HG02870 (cell line): ENCODE measurements at regions not wholly inside any gene's neighbourhood (a gene's known extent, or its start where the extent isn't known, plus 50 kb on each side); places are given as distances from the start of the nearest gene placed in this dataset.

Source experiments
- ATAC-seq: cut with Tn5 transposase; IDR thresholded peaks from one replicate; pipeline ENCODE4 v1.9.1; 2021; ENCODE audit warnings: mild to moderate bottlenecking, moderate library complexity; ENCODE audit not compliant: unreplicated experiment

DNA sequence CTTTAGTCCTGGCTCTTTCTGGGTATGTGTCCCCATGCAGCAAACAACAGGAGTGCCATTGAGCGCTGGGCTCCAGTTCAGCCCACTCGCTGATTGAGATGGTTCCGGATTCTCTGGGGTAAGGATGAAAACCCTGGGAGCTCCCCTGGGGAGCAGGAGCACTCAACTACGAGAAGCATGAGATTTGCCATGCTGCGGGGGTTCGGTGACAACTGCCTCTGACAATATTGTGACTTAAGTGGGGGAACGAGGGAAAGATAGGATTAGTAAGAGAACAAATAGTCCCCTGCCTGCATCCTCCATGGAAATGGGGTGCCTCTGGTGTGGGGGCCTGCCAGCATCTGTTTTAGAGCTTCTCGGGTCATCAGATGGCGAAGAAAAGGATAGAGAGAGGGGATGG, 123.6 kb upstream of the IPO9 start:
- no peak for ATAC-seq

DNA sequence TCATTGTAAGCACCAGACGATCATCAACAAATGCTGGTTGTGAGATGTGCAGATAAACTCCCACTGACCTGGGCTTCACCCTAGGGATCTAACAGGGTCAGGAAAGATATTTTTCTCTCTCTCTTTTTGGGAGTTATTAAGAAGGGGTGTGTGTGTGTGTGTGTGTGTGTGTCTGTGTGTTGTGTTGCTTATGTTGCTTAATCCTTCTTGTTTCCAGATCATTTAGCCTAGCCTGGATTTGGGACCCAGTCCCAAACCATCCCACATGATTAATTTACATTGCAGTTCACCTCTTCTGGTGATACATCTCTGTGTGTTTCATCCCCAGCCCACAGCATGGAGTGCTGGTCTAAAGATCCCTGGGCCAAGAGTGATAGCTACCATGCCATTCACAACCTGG, 122.8 kb upstream of the IPO9 start:
- no peak for ATAC-seq

DNA sequence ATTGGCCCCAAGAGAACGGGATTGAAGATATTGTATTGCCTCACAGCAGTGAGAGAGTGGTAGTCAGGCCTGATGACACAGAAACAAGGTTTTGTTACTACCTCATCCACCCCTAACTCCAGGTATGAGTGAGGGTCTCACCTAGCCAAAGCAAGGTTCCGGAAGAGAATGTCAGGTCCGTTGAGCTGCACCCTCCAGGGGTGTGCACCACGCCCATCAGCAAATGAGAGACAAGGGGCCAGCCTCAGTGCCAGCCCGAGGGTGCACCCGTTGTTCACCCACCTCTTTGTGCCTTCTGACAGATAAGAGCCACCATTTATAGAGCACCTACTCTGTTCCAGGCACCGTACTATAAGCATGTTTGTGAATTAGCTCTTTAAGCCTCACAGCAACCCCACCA, 121.9 kb upstream of the IPO9 start:
- no peak for ATAC-seq

DNA sequence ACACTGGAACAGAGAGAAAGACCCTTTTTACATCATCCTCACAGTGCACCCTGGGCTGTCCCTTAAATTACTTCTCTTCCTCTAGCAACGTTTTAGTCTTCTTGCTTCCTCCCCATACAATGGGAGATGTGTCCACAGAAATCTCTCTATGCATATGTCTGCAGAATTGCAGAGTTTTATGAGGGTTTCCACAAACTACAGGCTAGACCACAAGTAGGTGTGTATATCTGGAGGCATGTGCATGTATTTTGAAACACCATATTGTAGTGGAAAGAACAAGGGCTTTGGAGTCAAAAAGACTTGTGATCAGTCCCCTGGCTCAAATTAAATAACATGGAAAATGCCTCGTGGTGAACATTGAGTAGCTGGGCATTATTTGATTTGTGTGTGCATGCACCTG, 121.3 kb upstream of the IPO9 start:
- no peak for ATAC-seq

DNA sequence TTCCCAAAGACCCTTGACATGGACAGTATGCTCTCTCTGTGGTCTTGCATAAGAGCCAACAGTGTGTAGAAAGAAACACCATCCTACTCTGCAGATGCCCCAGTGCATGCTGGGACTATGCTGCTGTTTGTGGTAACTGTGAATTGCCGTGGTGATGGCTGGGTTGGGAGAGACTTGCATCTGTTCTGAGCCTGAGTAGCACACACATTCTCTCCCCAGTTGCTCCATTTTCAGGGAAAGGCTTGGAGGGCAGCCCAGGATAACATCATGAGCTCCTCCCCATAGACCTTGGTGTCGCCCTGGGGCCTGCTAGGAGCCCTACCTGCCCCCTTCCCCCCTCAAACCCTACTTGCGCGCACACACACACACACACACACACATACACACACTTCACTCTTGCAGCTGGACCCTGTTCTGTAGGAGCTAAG, 120.9 kb upstream of the IPO9 start:
- ATAC-seq, result no peak

DNA sequence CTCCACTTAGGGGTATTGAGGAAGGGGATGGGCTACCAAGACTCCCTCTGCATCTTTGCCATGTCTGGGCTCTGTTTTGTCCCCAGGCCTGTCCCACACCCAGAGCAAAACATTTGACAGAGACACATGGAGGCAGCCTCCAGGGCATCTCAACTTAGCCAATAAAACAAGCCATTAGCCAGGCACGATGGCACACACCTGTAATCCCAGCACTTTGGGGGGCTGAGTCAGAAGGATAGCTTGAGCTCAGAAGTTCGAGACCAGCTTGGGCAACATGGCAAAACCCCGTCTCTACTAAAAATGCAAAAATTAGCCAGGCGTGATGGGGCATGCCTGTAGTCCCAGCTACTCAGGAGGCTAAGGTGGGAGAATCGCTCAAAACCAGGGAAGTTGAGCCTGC, 120.3 kb upstream of the IPO9 start:
- no peak for ATAC-seq

DNA sequence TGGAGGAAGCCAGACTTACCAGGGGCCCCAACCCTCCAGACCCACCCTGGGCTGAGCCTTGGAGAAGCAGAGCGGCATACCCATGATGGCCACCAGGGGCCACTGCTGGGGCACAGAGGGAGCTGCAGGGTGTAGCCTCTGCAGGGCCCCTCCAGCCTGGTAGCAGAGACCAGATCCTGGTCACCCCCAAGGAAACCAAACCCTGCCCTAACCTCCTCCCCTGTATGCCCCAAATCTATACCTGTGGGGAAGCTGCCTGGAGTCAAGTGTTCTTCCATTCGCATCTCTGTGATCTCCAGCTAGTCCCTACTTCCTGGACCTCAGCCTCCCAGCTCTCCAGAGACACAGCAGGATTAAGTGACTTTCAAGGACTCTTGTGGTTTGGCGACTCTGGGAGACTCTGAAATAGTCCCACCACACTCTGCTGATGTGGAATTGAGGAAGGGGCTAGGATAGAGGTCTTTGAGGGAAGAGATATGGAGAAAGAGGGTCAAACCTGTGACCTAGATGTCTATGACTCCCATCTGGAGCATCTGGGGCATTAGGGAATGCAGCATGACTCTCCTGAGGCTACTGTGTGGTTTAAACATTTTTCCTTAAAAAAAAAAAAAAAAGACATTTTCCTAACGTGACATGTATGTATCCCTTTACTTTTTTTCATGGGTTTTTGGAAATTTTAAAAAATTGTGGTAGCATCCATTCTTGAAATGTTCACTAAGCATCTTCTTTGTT, 119.2 kb upstream of the IPO9 start:
- no peak for ATAC-seq

DNA sequence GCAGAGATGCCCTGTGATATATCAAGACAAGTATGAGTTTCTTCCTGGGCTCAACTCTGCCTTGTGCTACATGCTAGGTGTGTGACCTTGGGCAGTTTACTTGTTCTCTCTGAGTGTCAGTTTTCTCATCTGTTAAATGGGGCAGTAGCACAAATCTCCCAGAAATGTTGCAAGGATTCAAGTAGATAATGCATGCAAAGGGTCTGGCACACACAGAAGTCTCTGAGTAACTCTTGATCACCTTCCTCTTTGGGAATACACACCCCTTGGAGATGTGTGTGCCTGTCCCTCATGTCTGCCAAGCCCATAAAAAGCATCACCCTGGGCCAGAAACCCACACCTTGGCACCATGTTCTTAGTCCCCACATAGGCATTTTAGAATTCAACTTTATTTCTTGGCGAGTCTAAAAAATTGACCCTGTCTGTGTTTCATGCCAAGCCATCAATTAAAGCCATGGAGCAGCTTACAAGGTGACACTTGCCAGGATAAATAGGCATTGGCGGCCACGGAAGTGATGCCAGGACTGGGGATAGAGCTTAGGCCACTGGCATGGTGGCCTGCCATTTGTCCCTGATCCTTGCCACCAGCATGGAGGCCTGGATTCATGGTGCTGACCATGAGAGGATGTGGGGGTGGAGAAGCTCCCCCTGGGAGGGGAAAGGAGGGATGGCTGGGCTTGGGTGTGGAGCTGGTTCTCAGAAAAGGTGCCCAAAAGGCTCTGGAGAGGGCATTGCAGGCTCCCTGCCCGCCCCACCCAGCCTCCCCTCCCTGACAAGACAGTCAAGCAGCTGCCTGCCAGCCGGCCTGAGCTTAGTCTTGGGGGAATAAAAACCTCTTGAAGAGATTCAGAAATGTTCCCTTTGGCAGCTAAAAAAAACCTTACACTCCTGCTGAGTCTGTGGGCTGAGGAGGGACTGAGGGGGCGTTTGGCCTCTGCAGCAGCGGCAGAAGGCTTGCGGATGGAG, 118.0 kb upstream of the IPO9 start:
- no peak for ATAC-seq

DNA sequence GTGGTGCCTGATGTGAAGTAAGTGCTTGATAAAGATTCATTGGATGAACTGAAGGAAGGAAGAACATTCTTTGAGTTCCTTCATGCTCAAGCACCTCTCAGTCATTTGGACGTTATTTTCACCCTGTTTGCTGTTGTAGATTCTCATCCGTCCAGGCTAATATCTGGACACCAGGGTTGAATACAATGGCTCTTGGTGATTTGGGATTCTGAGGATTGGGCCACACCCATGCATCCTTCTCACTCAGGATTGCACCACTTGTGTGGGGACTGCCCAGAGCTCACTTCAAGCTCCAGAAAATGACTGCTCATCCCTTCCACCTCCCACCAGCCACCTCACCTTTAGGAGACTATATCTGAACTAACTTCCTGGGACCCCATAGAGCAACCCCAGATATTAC, 117.1 kb upstream of the IPO9 start:
- ATAC-seq, result no peak

DNA sequence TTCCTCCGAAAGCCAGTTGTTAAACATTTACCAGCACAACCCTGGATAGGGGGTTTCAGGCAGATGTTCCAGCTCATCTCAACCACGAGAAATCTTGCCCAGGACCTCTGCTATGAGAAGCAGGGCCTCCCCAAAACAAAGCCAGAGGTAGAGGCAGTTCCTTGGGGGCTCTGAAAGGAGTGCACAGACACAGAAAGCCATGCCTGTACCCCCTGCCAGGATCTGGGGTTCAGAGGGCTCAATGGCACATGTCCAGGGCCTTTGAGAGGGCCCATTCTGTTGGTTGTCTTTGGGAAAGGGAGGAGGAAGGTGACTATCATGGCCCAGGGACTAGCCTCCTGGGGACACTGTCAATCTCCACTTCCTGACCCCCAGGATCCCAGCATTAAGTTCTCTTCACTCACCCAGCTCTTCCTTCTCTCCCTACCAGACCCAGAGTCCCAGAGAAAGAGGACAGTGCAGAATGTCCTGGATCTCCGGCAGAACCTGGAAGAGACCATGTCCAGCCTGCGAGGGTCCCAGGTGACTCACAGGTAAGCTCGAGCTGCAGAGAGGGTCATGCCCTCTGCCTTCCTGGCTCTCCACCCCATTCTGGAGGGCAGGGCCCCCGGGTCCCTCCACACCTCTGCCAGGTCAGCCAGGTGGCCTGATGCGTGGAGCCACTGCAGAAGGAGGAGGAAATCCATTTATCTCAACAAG, 116.4 kb upstream of the IPO9 start:
- no peak for ATAC-seq

DNA sequence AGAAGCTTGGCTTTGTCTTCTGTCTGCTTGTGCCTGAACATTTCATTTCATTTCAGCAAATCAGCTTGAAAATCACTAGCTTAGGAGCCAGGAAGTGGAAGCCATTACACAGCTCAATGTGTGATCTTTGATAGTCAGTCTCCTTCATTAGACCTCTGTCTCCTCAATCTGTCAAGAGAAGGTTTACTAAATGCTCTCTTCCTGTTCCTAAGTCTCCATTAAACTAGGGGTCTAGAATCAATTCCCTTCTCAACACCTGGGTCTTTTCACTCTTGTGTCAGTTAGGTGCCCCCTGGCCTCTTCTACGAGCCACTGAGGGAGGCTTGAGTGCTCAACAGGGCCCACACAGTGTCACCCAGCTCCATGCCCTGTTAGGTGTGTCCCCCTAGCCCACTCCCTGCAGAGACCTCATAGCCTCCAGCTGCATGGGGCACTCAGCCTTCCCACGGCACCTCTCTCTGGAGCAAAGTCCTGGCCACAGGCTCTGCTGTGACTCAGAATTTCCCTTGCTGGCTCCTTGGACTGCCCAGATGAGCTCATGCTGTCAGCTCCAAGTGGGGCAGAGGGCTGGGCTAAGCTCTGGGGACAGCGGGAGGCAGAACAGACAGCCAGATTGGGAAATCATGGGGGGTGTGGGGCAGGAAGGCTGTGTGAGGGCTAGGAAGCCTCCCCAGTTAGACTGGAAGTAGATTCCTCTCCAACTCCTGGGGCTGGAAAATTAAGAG, 115.7 kb upstream of the IPO9 start:
- ATAC-seq, result no peak

DNA sequence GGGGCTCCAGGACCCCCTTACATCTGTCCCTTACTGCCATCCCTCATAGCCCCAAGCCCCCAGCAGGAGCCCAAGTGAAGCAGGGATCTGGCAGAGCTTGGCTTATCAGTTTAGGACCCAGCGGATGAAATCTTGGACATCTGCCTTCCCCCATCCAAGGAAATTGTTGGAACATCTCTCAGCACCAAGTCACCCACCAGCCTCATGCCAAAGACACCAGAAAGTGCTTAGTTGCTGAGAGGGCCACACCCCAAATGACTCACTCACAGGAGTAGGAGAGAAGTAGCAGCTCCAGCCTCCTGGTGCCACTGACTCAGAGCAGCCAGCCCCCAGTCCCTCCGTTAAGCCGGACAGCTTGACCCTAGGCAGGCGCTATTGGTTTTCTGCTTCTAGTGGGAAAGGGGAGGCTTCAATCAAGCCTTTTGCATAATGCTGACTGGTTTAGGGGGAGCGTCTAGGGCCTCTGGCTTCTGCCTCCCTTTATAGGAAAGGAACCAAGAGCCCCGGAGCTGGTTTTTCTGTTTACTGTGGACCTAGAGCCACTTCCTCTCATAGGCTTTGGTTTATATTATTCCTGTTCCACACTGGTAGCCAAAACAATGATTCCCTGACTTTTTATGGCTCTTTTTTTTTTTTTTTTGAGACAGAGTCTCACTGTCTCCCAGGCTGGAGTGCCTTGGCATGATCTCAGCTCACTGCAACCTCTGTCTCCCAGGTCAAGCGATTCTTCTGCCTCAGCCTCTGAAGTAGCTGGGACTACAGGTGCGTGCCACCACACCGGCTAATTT, 114.2 kb upstream of the IPO9 start:
- no peak for ATAC-seq

DNA sequence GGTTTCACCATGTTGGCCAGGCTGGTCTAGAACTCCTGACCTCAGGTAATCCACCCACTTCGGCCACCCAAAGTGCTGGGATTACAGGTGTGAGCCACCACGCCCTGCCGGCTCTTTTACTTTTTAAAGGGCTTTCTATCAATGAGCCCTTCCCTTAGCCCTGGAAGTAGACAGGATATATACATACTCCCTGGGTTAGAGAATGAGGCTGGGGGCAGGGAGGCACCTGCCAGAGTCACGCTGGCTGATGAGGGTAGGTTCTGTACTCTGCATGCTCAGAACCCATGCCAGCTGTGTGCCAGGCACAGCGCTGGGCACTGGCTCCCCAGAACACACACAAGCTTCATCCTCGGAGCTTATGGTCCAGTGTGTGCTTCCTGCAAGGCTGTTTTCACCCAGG, 113.6 kb upstream of the IPO9 start:
- no peak for ATAC-seq

DNA sequence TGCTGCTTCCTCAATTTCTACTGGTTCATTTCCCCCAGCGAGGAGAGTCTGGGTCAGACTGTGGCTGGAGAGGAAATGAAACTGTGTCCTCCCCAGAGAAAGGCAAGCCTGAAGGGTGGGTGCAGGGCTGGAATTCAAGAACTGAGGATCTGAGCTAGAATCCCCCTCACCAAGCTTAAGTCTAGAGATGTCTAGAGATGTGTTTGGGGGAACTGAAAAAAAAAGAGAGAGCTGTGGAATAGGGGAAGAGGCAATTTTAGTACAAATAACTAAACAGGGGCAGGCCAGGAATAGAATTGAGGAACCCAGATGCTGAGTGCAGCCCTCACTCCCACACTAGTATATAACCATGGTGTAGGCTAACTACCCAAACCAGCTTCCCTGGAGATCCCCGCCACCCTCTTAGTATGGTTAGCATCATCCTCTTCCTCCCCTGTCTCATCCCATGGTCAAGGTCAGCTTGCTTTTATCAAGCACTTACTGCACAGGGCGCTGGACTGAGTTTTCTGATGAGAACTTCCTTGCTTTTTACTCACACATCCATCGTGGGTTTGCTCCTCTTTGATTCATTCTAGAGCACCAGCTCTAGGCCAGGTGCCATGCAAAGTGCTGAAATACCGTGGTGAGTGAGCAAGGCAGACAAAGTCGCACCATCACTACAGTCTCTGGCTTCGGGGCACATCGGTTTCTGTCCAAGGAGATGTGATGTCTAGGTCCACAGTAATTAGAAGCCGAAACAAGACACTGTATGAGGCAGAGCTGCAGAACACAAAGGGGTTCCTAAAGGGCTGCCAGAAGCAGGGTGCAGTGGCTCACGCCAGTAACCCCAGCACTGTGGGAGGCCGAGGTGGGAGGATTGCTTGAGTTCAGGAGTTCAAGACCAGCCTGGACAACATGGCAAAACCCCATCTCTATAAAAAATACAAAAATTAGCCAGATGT, 112.9 kb upstream of the IPO9 start:
- peak; percentile 43 for ATAC-seq

DNA sequence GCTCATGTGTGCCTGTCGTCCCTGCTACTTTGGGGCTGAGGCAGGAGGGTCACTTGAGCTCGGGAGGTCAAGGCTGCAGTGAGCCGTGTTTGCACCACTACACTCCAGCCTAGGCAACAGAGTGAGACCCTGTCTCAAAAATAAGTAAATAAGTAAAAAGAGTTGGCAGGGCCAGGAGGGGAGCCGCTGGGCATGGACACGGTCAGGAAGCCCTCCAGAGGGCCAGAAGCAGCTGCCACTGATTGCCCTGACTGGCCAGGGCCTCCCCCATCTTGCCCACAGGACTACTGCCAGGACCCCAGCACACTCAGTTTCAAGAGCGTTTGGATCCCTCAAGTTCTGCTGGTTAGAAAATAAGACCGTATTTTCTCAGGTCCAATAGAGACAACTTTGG, 112.2 kb upstream of the IPO9 start:
- ATAC-seq, result no peak

DNA sequence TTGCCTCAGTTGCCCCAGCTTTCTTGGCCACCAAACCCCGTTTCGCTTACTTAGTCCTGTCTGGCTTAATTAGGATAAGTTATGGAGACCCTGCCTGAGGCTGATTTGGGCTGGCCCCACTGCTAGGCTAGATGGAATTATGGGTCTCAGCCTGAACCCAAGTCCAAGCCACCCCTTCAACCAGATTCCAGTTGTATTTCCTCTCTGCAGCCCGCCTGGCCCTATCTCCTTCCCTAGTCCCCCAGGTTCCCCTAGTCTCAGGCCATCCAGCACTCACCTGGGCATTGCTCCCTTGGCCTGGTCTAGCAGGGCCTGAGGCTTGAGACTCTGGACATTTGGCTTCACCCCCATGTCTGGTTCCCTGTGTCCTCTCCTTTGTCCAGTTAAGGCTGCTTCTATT, 111.7 kb upstream of the IPO9 start:
- ATAC-seq, result no peak

DNA sequence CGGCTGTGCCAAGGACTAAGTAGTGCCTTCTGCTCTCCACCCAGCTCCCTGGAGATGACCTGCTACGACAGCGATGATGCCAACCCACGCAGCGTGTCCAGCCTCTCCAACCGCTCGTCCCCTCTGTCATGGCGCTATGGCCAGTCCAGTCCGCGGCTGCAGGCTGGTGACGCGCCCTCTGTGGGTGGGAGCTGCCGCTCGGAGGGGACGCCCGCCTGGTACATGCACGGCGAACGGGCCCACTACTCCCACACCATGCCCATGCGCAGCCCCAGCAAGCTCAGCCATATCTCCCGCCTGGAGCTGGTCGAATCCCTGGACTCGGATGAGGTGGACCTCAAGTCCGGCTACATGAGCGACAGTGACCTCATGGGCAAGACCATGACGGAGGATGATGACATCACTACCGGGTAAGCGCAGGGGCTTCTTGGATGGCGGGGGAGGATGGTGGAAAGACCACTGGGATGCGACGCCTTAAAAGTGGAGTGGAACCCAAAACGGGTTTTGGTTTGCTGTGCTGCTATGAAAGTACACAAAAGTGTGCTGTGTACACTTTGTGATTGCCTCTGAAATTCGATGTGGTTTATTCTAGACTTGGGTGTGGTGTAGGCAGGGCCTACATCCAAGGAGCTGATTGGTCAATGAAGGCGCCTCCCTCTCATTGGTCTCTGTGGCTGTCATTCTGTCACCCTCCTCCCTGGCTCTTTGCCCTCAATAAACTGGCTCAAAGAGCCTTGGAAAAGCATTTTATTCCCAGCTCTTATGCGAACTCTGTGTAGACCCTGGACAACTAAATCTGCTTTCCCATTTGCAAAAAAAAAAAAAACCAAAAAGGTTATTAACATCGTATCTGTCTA, 110.4 kb upstream of the IPO9 start:
- ATAC-seq, result no peak
